ENCODE measurements at regions not wholly inside any gene's neighbourhood (a gene's known extent, or its start where the extent isn't known, plus 50 kb on each side); places are given as distances from the start of the nearest gene placed in this dataset.

GRCh38 chr14:65250162-65250495, 147.8 kb upstream of the MAX start:
- Histone ChIP-seq H3K4me3 (ENCODE audit: low read depth in 1 of 3, low read length in 3 of 3) (no peak overlapping the region), H3K36me3 (ENCODE audit: control insufficient read depth in 4 of 4, insufficient read depth in 3 of 4, low read depth in 1 of 4, low read length in 3 of 4) (no peaks in the 10 kb centered on the region), H3K4me1 (ENCODE audit: control insufficient read depth in 4 of 4, insufficient read depth in 4 of 4, low read length in 3 of 4) (no peaks in the 10 kb centered on the region), H3K27ac (ENCODE audit: low read depth in 1 of 2, low read length in 2 of 2) (no peak overlapping the region), H3K9me3 (ENCODE audit: control insufficient read depth in 4 of 4, low read length in 3 of 4) (no peaks in the 10 kb centered on the region), H3K27me3 (ENCODE audit: control insufficient read depth in 4 of 4, insufficient read depth in 4 of 4, low read length in 3 of 4) (no peaks in the 10 kb centered on the region), H3K9ac (ENCODE audit: low read depth in 1 of 2, low read length in 2 of 2) (no peak overlapping the region)
- 28% methylated on average over 2 of the region's 2 CpGs for WGBS
- no peak for DNase-seq (ENCODE audit: low spot score)
- TF ChIP-seq FOXA2 (IDR thresholded peaks at IDR 0.05) (no peak), NR2F2 (IDR thresholded peaks at IDR 0.05) (no peak)

GRCh38 chr14:65251213-65251612, 148.9 kb upstream of the MAX start:
- H3K36me3 ChIP-seq (ENCODE audit: control insufficient read depth in 4 of 4, insufficient read depth in 3 of 4, low read depth in 1 of 4, low read length in 3 of 4) = no peaks in the 10 kb centered on the region
- DNase-seq (ENCODE audit: low spot score) = no peak
- TF ChIP-seq CTCF (IDR thresholded peaks at IDR 0.05; ENCODE audit: low read depth, low read length, missing input control) (no peak), FOXA2 (IDR thresholded peaks at IDR 0.05) (no peak), MAX (IDR thresholded peaks at IDR 0.05) (no peak), ATF3 (IDR thresholded peaks at IDR 0.05) (no peak), REST (IDR thresholded peaks at IDR 0.05) (no peak), GABPA (IDR thresholded peaks at IDR 0.05 in 1 of 2, conservative IDR thresholded peaks at IDR 0.05 in 1 of 2) (no peak), SP1 (IDR thresholded peaks at IDR 0.05) (no peak), HNF4A (conservative IDR thresholded peaks at IDR 0.05) (no peak), RXRA (IDR thresholded peaks at IDR 0.05) (no peak), NR2F2 (IDR thresholded peaks at IDR 0.05) (no peak), TAF1 (conservative IDR thresholded peaks at IDR 0.05) (no peak), YY1 (IDR thresholded peaks at IDR 0.05) (no peak), HNF4G (IDR thresholded peaks at IDR 0.05) (no peak), JUND (IDR thresholded peaks at IDR 0.05) (no peak), RAD21 (IDR thresholded peaks at IDR 0.05) (no peak), FOXA1 (IDR thresholded peaks at IDR 0.05) (no peak), EGR1 (IDR thresholded peaks at IDR 0.05; ENCODE audit: low read depth in 2 of 2) (no peak)
- TF ChIP-seq, protein P1, sequence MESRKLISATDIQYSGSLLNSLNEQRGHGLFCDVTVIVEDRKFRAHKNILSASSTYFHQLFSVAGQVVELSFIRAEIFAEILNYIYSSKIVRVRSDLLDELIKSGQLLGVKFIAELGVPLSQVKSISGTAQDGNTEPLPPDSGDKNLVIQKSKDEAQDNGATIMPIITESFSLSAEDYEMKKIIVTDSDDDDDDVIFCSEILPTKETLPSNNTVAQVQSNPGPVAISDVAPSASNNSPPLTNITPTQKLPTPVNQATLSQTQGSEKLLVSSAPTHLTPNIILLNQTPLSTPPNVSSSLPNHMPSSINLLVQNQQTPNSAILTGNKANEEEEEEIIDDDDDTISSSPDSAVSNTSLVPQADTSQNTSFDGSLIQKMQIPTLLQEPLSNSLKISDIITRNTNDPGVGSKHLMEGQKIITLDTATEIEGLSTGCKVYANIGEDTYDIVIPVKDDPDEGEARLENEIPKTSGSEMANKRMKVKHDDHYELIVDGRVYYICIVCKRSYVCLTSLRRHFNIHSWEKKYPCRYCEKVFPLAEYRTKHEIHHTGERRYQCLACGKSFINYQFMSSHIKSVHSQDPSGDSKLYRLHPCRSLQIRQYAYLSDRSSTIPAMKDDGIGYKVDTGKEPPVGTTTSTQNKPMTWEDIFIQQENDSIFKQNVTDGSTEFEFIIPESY (IDR thresholded peaks at IDR 0.05) = no peak

More at GRCh38 chr14:65251213-65251612, 148.9 kb upstream of the MAX start:
- Histone ChIP-seq H3K27me3 (ENCODE audit: control insufficient read depth in 4 of 4, insufficient read depth in 4 of 4, low read length in 3 of 4) (no peaks in the 10 kb centered on the region), H3K4me1 (ENCODE audit: control insufficient read depth in 4 of 4, insufficient read depth in 4 of 4, low read length in 3 of 4) (no peaks in the 10 kb centered on the region), H3K9ac (ENCODE audit: low read depth in 1 of 2, low read length in 2 of 2) (no peak overlapping the region), H3K27ac (ENCODE audit: low read depth in 1 of 2, low read length in 2 of 2) (no peak overlapping the region), H3K4me3 (ENCODE audit: low read depth in 1 of 3, low read length in 3 of 3) (no peak overlapping the region), H3K9me3 (ENCODE audit: control insufficient read depth in 4 of 4, low read length in 3 of 4) (no peaks in the 10 kb centered on the region)
- WGBS = 94% methylated on average over 1 of the region's 1 CpG
